Liver (tissue), 3 donors: ENCODE measurements at regions not wholly inside any gene's neighbourhood (a gene's known extent, or its start where the extent isn't known, plus 50 kb on each side); places are given as distances from the start of the nearest gene placed in this dataset.

ENCODE experiments used
- ATF3 ChIP-seq: IDR thresholded peaks from 2 replicates; pipeline ENCODE4 v1.6.1; 2016; ENCODE audit warnings: antibody characterized with exemption
- CTCF ChIP-seq: fragments of 150-350 bp; IDR thresholded peaks from 2 replicates; pipeline ENCODE4 v1.5.1; 2017; ENCODE audit warnings: improper control_type of control experiment, low read depth, low read length; ENCODE audit not compliant: missing input control
- EGR1 ChIP-seq, 2 donors: IDR thresholded peaks; 2 replicates each; pipeline ENCODE4 v1.6.1; 2016 to 2018; ENCODE audit warnings: antibody characterized with exemption in 2 of 2, low read depth in 2 of 2
- GABPA ChIP-seq, 2 donors: IDR thresholded peaks in 1 of 2; conservative IDR thresholded peaks in 1 of 2; 2 replicates each; pipeline ENCODE4 v1.6.1; 2016; ENCODE audit warnings: antibody characterized with exemption in 2 of 2, mild to moderate bottlenecking in 1 of 2, moderate library complexity in 1 of 2
- SP1 ChIP-seq: IDR thresholded peaks from 2 replicates; pipeline ENCODE4 v1.6.1; 2018; ENCODE audit warnings: antibody characterized with exemption, mild to moderate bottlenecking
- TAF1 ChIP-seq: conservative IDR thresholded peaks from 2 replicates; pipeline ENCODE4 v1.6.1; 2016; ENCODE audit warnings: antibody characterized with exemption, mild to moderate bottlenecking
- YY1 ChIP-seq: IDR thresholded peaks from 2 replicates; pipeline ENCODE4 v1.6.1; 2016; ENCODE audit warnings: antibody characterized with exemption, mild to moderate bottlenecking
- donor health status: healthy.
- donor health status: healthy.

GRCh38 chr12:126930234-126930633, 1336.7 kb upstream of the TMEM132C start:
- TF ChIP-seq CTCF (no peak), YY1 (no peak), GABPA (IDR thresholded peaks at IDR 0.05 in 1 of 2, conservative IDR thresholded peaks at IDR 0.05 in 1 of 2) (no peak), TAF1 (no peak), SP1 (no peak), ATF3 (no peak), EGR1 (IDR thresholded peaks at IDR 0.05; ENCODE audit: low read depth in 2 of 2) (no peak)
